T-cell (primary cell): ENCODE measurements at regions not wholly inside any gene's neighbourhood (a gene's known extent, or its start where the extent isn't known, plus 50 kb on each side); places are given as distances from the start of the nearest gene placed in this dataset.

Experiments used
- ATAC-seq, 4 experiments: fragments of 200-7000 bp in 3 of 4; fragments of 150-1000 bp in 1 of 4; cut with Tn5 transposase; replicated peaks in 1 of 4; 1 replicate in 3 of 4; 2 replicates in 1 of 4; pipeline ENCODE4 v1.10.0; 2021; ENCODE audit warnings: moderate library complexity in 3 of 4, mild to moderate bottlenecking in 2 of 4, moderate number of reproducible peaks in 1 of 4
- CTCF ChIA-PET, 2 donors: fragments of 300-600 bp; sonication (Branson Sonifier 250); formaldehyde crosslinking; loops; one replicate each; lab custom pipeline; 2022; ENCODE audit warnings: antibody characterized with exemption in 2 of 2; lab: Charles Lee
- POLR2A ChIA-PET, 2 donors: fragments of 300-600 bp; sonication (Branson Sonifier 250); formaldehyde crosslinking; loops; one replicate each; lab custom pipeline; 2022; ENCODE audit warnings: antibody characterized with exemption in 2 of 2; lab: Charles Lee
- DNase-seq, 35 experiments: peaks; one replicate each; pipeline versions ENCODE4 v3.0.0 to v3.0.0-alpha.2; 2013 to 2023
- H3K27ac ChIP-seq: one replicate; pipeline ENCODE4 v1.5.1; 2013; ENCODE audit warnings: low read length
- H3K27me3 ChIP-seq, 2 experiments: replicated peaks in 1 of 2; 1 replicate in 1 of 2; 2 replicates in 1 of 2; pipeline versions ENCODE4 v1.6.1 to v1.7.0; 2013; ENCODE audit warnings: low read length in 1 of 2, mixed read lengths in 1 of 2; ENCODE audit not compliant: control insufficient read depth in 2 of 2, insufficient read depth in 2 of 2; ENCODE audit errors: extremely low read depth in 1 of 2
- H3K36me3 ChIP-seq, 2 donors: 1 replicate in 1 of 2; 2 replicates in 1 of 2; pipeline versions ENCODE4 v1.6.1 to v1.7.0; 2013; ENCODE audit warnings: low read length in 1 of 2; ENCODE audit not compliant: control insufficient read depth in 2 of 2, insufficient read depth in 1 of 2; ENCODE audit errors: extremely low read depth in 1 of 2
- H3K4me1 ChIP-seq, 2 experiments: 1 replicate in 1 of 2; 2 replicates in 1 of 2; pipeline versions ENCODE4 v1.6.1 to v1.7.0; 2013; ENCODE audit warnings: low read length in 2 of 2, mixed read lengths in 1 of 2; ENCODE audit not compliant: insufficient read depth in 2 of 2, control insufficient read depth in 1 of 2; ENCODE audit errors: extremely low read depth in 1 of 2
- H3K4me3 ChIP-seq, 2 donors: 1 replicate in 1 of 2; 2 replicates in 1 of 2; pipeline versions ENCODE4 v1.5.1 to v1.7.0; 2013; ENCODE audit warnings: mild to moderate bottlenecking in 2 of 2, low read length in 1 of 2, moderate library complexity in 1 of 2; ENCODE audit not compliant: control insufficient read depth in 1 of 2; ENCODE audit errors: extremely low read depth in 1 of 2
- H3K9me3 ChIP-seq: 2 replicates; pipeline ENCODE4 v1.7.0; 2013
- H3K27ac Mint-ChIP-seq, 2 donors: one replicate each; pipeline ENCODE4 v1.8.0; 2020 to 2021; ENCODE audit warnings: mild to moderate bottlenecking in 2 of 2, mixed read lengths in 2 of 2
- H3K27me3 Mint-ChIP-seq, 2 donors: one replicate each; pipeline ENCODE4 v1.8.0; 2021 to 2022; ENCODE audit warnings: mixed read lengths in 2 of 2
- H3K36me3 Mint-ChIP-seq: one replicate; pipeline ENCODE4 v1.8.0; 2021; ENCODE audit warnings: mixed read lengths
- H3K4me1 Mint-ChIP-seq, 3 donors: one replicate each; pipeline ENCODE4 v1.8.0; 2020 to 2022; ENCODE audit warnings: mixed read lengths in 3 of 3, mild to moderate bottlenecking in 1 of 3
- H3K4me3 Mint-ChIP-seq, 3 donors: one replicate each; pipeline ENCODE4 v1.8.0; 2020 to 2022; ENCODE audit warnings: mild to moderate bottlenecking in 3 of 3, mixed read lengths in 3 of 3, moderate library complexity in 3 of 3
- H3K9me3 Mint-ChIP-seq, 3 donors: one replicate each; pipeline ENCODE4 v1.8.0; 2020 to 2022; ENCODE audit warnings: mixed read lengths in 3 of 3
- WGBS: methylation state at CpG from one replicate; pipeline ENCODE4 v1.1.5; 2013; ENCODE audit warnings: missing lambda C conversion rate; ENCODE audit not compliant: insufficient coverage; 5-methylcytosine and 5-hydroxymethylcytosine counted together

- no peaks in the 10 kb centered on the region for H3K9me3 Mint-ChIP-seq
- CTCF ChIA-PET = no interaction called here
- Histone ChIP-seq H3K27me3 (peaks cover 0 to 16% of the 10 kb centered on the region in 2 experiments), H3K4me1 (no peaks in the 10 kb centered on the region), H3K27ac (no peak overlapping the region), H3K4me3 (no peak overlapping the region), H3K9me3 (no peaks in the 10 kb centered on the region), H3K36me3 (no peaks in the 10 kb centered on the region)
- H3K4me1 Mint-ChIP-seq = no peaks in the 10 kb centered on the region
- no peaks in the 10 kb centered on the region for H3K36me3 Mint-ChIP-seq
- WGBS = 82% methylated on average over 4 of the region's 4 CpGs
- ATAC-seq (no peak), DNase-seq (no peak)
- H3K4me3 Mint-ChIP-seq = no peak overlapping the region
- no peaks in the 10 kb centered on the region for H3K27me3 Mint-ChIP-seq
- POLR2A ChIA-PET = no interaction called here
- no peak overlapping the region for H3K27ac Mint-ChIP-seq
Observed at GRCh38 chr19:8893419-8893818, 61.2 kb downstream of the MBD3L1 start.

GRCh38 chr19:8897106-8897505 is 64.9 kb downstream of the MBD3L1 start:
- DNase-seq (no peak), ATAC-seq (no peak)
- no peak overlapping the region for H3K27ac Mint-ChIP-seq
- H3K4me1 ChIP-seq = no peaks in the 10 kb centered on the region
- 100% methylated on average over 2 of the region's 5 CpGs for WGBS
- H3K27ac ChIP-seq = no peak overlapping the region
- no peaks in the 10 kb centered on the region for H3K36me3 ChIP-seq
- ChIA-PET CTCF (no interaction called here), POLR2A (no interaction called here)
- H3K27me3 Mint-ChIP-seq = no peaks in the 10 kb centered on the region
- H3K27me3 ChIP-seq = peaks cover 0 to 7% of the 10 kb centered on the region in 2 experiments
- H3K36me3 Mint-ChIP-seq = no peaks in the 10 kb centered on the region
- H3K4me1 Mint-ChIP-seq = no peaks in the 10 kb centered on the region
- H3K4me3 Mint-ChIP-seq = no peak overlapping the region
- H3K4me3 ChIP-seq = no peak overlapping the region
- H3K9me3 ChIP-seq = no peaks in the 10 kb centered on the region
- no peaks in the 10 kb centered on the region for H3K9me3 Mint-ChIP-seq

GRCh38 chr19:8899356-8899755 is 67.2 kb downstream of the MBD3L1 start:
- Histone ChIP-seq H3K4me1 (no peaks in the 10 kb centered on the region), H3K36me3 (no peaks in the 10 kb centered on the region), H3K27me3 (peaks cover 0 to 7% of the 10 kb centered on the region in 2 experiments), H3K27ac (no peak overlapping the region), H3K4me3 (no peak overlapping the region), H3K9me3 (no peaks in the 10 kb centered on the region)
- no peak for DNase-seq
- no peaks in the 10 kb centered on the region for H3K4me1 Mint-ChIP-seq
- H3K4me3 Mint-ChIP-seq = no peak overlapping the region
- no peaks in the 10 kb centered on the region for H3K9me3 Mint-ChIP-seq
- ATAC-seq = no peak
- H3K27ac Mint-ChIP-seq = no peak overlapping the region
- POLR2A ChIA-PET = no interaction called here
- CTCF ChIA-PET = no interaction called here
- 97% methylated on average over 2 of the region's 2 CpGs for WGBS
- no peaks in the 10 kb centered on the region for H3K36me3 Mint-ChIP-seq
- no peaks in the 10 kb centered on the region for H3K27me3 Mint-ChIP-seq

- no peak overlapping the region for H3K4me3 ChIP-seq
- H3K9me3 Mint-ChIP-seq = no peaks in the 10 kb centered on the region
- CTCF ChIA-PET = no interaction called here
- H3K27me3 Mint-ChIP-seq = no peaks in the 10 kb centered on the region
- WGBS = 100% methylated on average over 2 of the region's 4 CpGs
- ATAC-seq (no peak), DNase-seq (no peak)
- POLR2A ChIA-PET = no interaction called here
- no peaks in the 10 kb centered on the region for H3K36me3 ChIP-seq
- H3K4me1 Mint-ChIP-seq = no peaks in the 10 kb centered on the region
- peaks cover 0 to 4% of the 10 kb centered on the region in 2 experiments for H3K27me3 ChIP-seq
- no peak overlapping the region for H3K4me3 Mint-ChIP-seq
- no peak overlapping the region for H3K27ac ChIP-seq
- no peak overlapping the region for H3K27ac Mint-ChIP-seq
- H3K9me3 ChIP-seq = no peaks in the 10 kb centered on the region
- no peaks in the 10 kb centered on the region for H3K36me3 Mint-ChIP-seq
- no peaks in the 10 kb centered on the region for H3K4me1 ChIP-seq
Observed at GRCh38 chr19:8900421-8900820, 68.2 kb downstream of the MBD3L1 start.

GRCh38 chr19:8902520-8902919 is 70.3 kb downstream of the MBD3L1 start:
- Histone ChIP-seq H3K36me3 (no peaks in the 10 kb centered on the region), H3K27ac (no peak overlapping the region), H3K4me3 (no peak overlapping the region), H3K4me1 (no peaks in the 10 kb centered on the region), H3K27me3 (peaks cover 0 to 4% of the 10 kb centered on the region in 2 experiments), H3K9me3 (no peaks in the 10 kb centered on the region)
- Mint-ChIP-seq H3K36me3 (no peaks in the 10 kb centered on the region), H3K27me3 (peaks cover 1 to 3% of the 10 kb centered on the region in 2 donors), H3K9me3 (no peaks in the 10 kb centered on the region), H3K4me3 (no peak overlapping the region), H3K4me1 (no peaks in the 10 kb centered on the region), H3K27ac (no peak overlapping the region)
- ATAC-seq (no peak), DNase-seq (no peak)
- POLR2A ChIA-PET = no interaction called here
- 46% methylated on average over 8 of the region's 8 CpGs for WGBS
- CTCF ChIA-PET = no interaction called here

- Mint-ChIP-seq H3K36me3 (no peaks in the 10 kb centered on the region), H3K27me3 (peaks cover 7 to 8% of the 10 kb centered on the region in 2 donors), H3K9me3 (peaks cover 0 to 3% (median 0%) of the 10 kb centered on the region in 3 donors), H3K4me1 (no peaks in the 10 kb centered on the region), H3K4me3 (no peak overlapping the region), H3K27ac (no peak overlapping the region)
- H3K9me3 ChIP-seq = no peaks in the 10 kb centered on the region
- no peaks in the 10 kb centered on the region for H3K36me3 ChIP-seq
- CTCF ChIA-PET = no interaction called here
- H3K4me3 ChIP-seq = no peak overlapping the region
- 25% methylated on average over 1 of the region's 1 CpG for WGBS
- ATAC-seq = no peak
- H3K4me1 ChIP-seq = no peaks in the 10 kb centered on the region
- no peak overlapping the region for H3K27ac ChIP-seq
- POLR2A ChIA-PET = no interaction called here
- peaks cover 0 to 4% of the 10 kb centered on the region in 2 experiments for H3K27me3 ChIP-seq
- no peak for DNase-seq
Observed at GRCh38 chr19:8904597-8904996, 72.4 kb downstream of the MBD3L1 start.

- WGBS = 76% methylated on average over 2 of the region's 2 CpGs
- Histone ChIP-seq H3K4me3 (no peak overlapping the region), H3K27ac (no peak overlapping the region), H3K4me1 (no peaks in the 10 kb centered on the region), H3K9me3 (no peaks in the 10 kb centered on the region), H3K27me3 (peaks cover 0 to 9% of the 10 kb centered on the region in 2 experiments), H3K36me3 (no peaks in the 10 kb centered on the region)
- no peak overlapping the region for H3K27ac Mint-ChIP-seq
- H3K9me3 Mint-ChIP-seq = peaks cover 0 to 3% (median 0%) of the 10 kb centered on the region in 3 donors
- H3K27me3 Mint-ChIP-seq = peaks cover 7 to 8% of the 10 kb centered on the region in 2 donors
- DNase-seq (no peak), ATAC-seq (no peak)
- CTCF ChIA-PET = no interaction called here
- H3K4me3 Mint-ChIP-seq = no peak overlapping the region
- H3K4me1 Mint-ChIP-seq = no peaks in the 10 kb centered on the region
- H3K36me3 Mint-ChIP-seq = no peaks in the 10 kb centered on the region
- POLR2A ChIA-PET = no interaction called here
Observed at GRCh38 chr19:8905342-8905741, 73.2 kb downstream of the MBD3L1 start.
